ENCODE measurements at regions not wholly inside any gene's neighbourhood (a gene's known extent, or its start where the extent isn't known, plus 50 kb on each side); places are given as distances from the start of the nearest gene placed in this dataset.
A peak's percentile ranks its signal among the peaks of the same experiment; 100 is the strongest.

GRCh38 chr7:37504801-37505200 lies 56.1 kb upstream of the ELMO1 start:
- H3K4me3 ChIP-seq (ENCODE audit: low read length): no peak overlapping the region
- H3K36me3 ChIP-seq (ENCODE audit: control insufficient read depth, insufficient read depth, low read length): no peaks in the 10 kb centered on the region
- no peaks in the 10 kb centered on the region for H3K9me3 ChIP-seq (replicated peaks; ENCODE audit: control insufficient read depth, low read depth, low read length)
- H3K4me1 ChIP-seq (ENCODE audit: control insufficient read depth, insufficient read depth, low read length): no peaks in the 10 kb centered on the region
- H3K27me3 ChIP-seq (ENCODE audit: control insufficient read depth, insufficient read depth, low read length): no peaks in the 10 kb centered on the region
- DNase-seq: no peak
- H3K27ac ChIP-seq (ENCODE audit: low read length): no peak overlapping the region

- Histone ChIP-seq H3K27ac (ENCODE audit: low read length) (no peak overlapping the region), H3K4me3 (ENCODE audit: low read length) (no peak overlapping the region), H3K4me1 (ENCODE audit: control insufficient read depth, insufficient read depth, low read length) (no peaks in the 10 kb centered on the region), H3K36me3 (ENCODE audit: control insufficient read depth, insufficient read depth, low read length) (no peaks in the 10 kb centered on the region), H3K9me3 (replicated peaks; ENCODE audit: control insufficient read depth, low read depth, low read length) (no peaks in the 10 kb centered on the region), H3K27me3 (ENCODE audit: control insufficient read depth, insufficient read depth, low read length) (no peaks in the 10 kb centered on the region)
- no peak for DNase-seq
- WGBS (ENCODE audit: insufficient coverage): 79% methylated on average over 3 of the region's 6 CpGs
Observed at GRCh38 chr7:37505750-37506353, 57.2 kb upstream of the ELMO1 start.

- Histone ChIP-seq H3K36me3 (ENCODE audit: control insufficient read depth, insufficient read depth, low read length) (no peaks in the 10 kb centered on the region), H3K4me1 (ENCODE audit: control insufficient read depth, insufficient read depth, low read length) (peaks cover 4% of the 10 kb centered on the region), H3K27me3 (ENCODE audit: control insufficient read depth, insufficient read depth, low read length) (peaks cover 2% of the 10 kb centered on the region), H3K9me3 (replicated peaks; ENCODE audit: control insufficient read depth, low read depth, low read length) (no peaks in the 10 kb centered on the region), H3K27ac (ENCODE audit: low read length) (no peak overlapping the region), H3K4me3 (ENCODE audit: low read length) (no peak overlapping the region)
- no CpG with 5 or more reads among the region's 3 CpGs for WGBS (ENCODE audit: insufficient coverage)
- no peak for DNase-seq
Observed at GRCh38 chr7:37508118-37508517, 59.5 kb upstream of the ELMO1 start.

GRCh38 chr7:37510043-37510634 lies 61.5 kb upstream of the ELMO1 start:
- Histone ChIP-seq H3K27me3 (ENCODE audit: control insufficient read depth, insufficient read depth, low read length) (peaks cover 2% of the 10 kb centered on the region), H3K27ac (ENCODE audit: low read length) (no peak overlapping the region), H3K36me3 (ENCODE audit: control insufficient read depth, insufficient read depth, low read length) (no peaks in the 10 kb centered on the region), H3K9me3 (replicated peaks; ENCODE audit: control insufficient read depth, low read depth, low read length) (no peaks in the 10 kb centered on the region), H3K4me1 (ENCODE audit: control insufficient read depth, insufficient read depth, low read length) (peaks cover 4% of the 10 kb centered on the region), H3K4me3 (ENCODE audit: low read length) (no peak overlapping the region)
- DNase-seq: no peak
- WGBS (ENCODE audit: insufficient coverage): no CpG with 5 or more reads among the region's 3 CpGs

- DNase-seq: peak; percentile 80
- no peak overlapping the region for H3K27ac ChIP-seq (ENCODE audit: low read length)
Observed at GRCh38 chr7:37511915-37512314, 63.3 kb upstream of the ELMO1 start.

GRCh38 chr7:37514497-37514896 lies 65.8 kb upstream of the ELMO1 start:
- no peak for DNase-seq
- H3K27ac ChIP-seq (ENCODE audit: low read length): no peak overlapping the region
- H3K36me3 ChIP-seq (ENCODE audit: control insufficient read depth, insufficient read depth, low read length): no peaks in the 10 kb centered on the region
- H3K9me3 ChIP-seq (replicated peaks; ENCODE audit: control insufficient read depth, low read depth, low read length): no peaks in the 10 kb centered on the region
- no peak overlapping the region for H3K4me3 ChIP-seq (ENCODE audit: low read length)
- peaks cover 4% of the 10 kb centered on the region for H3K4me1 ChIP-seq (ENCODE audit: control insufficient read depth, insufficient read depth, low read length)
- WGBS (ENCODE audit: insufficient coverage): 75% methylated on average over 4 of the region's 5 CpGs
- H3K27me3 ChIP-seq (ENCODE audit: control insufficient read depth, insufficient read depth, low read length): peaks cover 5% of the 10 kb centered on the region

More at GRCh38 chr7:37511915-37512314, 63.3 kb upstream of the ELMO1 start:
- H3K36me3 ChIP-seq (ENCODE audit: control insufficient read depth, insufficient read depth, low read length): no peaks in the 10 kb centered on the region
- H3K4me3 ChIP-seq (ENCODE audit: low read length): no peak overlapping the region
- H3K9me3 ChIP-seq (replicated peaks; ENCODE audit: control insufficient read depth, low read depth, low read length): no peaks in the 10 kb centered on the region
- WGBS (ENCODE audit: insufficient coverage): 0% methylated on average over 1 of the region's 4 CpGs
- H3K27me3 ChIP-seq (ENCODE audit: control insufficient read depth, insufficient read depth, low read length): peaks cover 5% of the 10 kb centered on the region
- H3K4me1 ChIP-seq (ENCODE audit: control insufficient read depth, insufficient read depth, low read length): peaks cover 4% of the 10 kb centered on the region

GRCh38 chr7:37516664-37517063 lies 68.0 kb upstream of the ELMO1 start:
- H3K36me3 ChIP-seq (ENCODE audit: control insufficient read depth, insufficient read depth, low read length): no peaks in the 10 kb centered on the region

GRCh38 chr7:37518266-37518665 lies 69.6 kb upstream of the ELMO1 start:
- Histone ChIP-seq H3K9me3 (replicated peaks; ENCODE audit: control insufficient read depth, low read depth, low read length) (peaks cover 3% of the 10 kb centered on the region), H3K27me3 (ENCODE audit: control insufficient read depth, insufficient read depth, low read length) (peaks cover 3% of the 10 kb centered on the region), H3K4me3 (ENCODE audit: low read length) (no peak overlapping the region), H3K27ac (ENCODE audit: low read length) (no peak overlapping the region), H3K36me3 (ENCODE audit: control insufficient read depth, insufficient read depth, low read length) (no peaks in the 10 kb centered on the region), H3K4me1 (ENCODE audit: control insufficient read depth, insufficient read depth, low read length) (no peaks in the 10 kb centered on the region)
- WGBS (ENCODE audit: insufficient coverage): 95% methylated on average over 2 of the region's 2 CpGs
- DNase-seq: no peak

More at GRCh38 chr7:37516664-37517063, 68.0 kb upstream of the ELMO1 start:
- Histone ChIP-seq H3K27me3 (ENCODE audit: control insufficient read depth, insufficient read depth, low read length) (peaks cover 5% of the 10 kb centered on the region), H3K4me1 (ENCODE audit: control insufficient read depth, insufficient read depth, low read length) (peaks cover under 1% of the 10 kb centered on the region), H3K9me3 (replicated peaks; ENCODE audit: control insufficient read depth, low read depth, low read length) (peaks cover 1% of the 10 kb centered on the region), H3K4me3 (ENCODE audit: low read length) (no peak overlapping the region), H3K27ac (ENCODE audit: low read length) (no peak overlapping the region)
- 24% methylated on average over 4 of the region's 5 CpGs for WGBS (ENCODE audit: insufficient coverage)
- no peak for DNase-seq

GRCh38 chr7:37524056-37524455 lies 75.4 kb upstream of the ELMO1 start:
- Histone ChIP-seq H3K36me3 (ENCODE audit: control insufficient read depth, insufficient read depth, low read length) (no peaks in the 10 kb centered on the region), H3K9me3 (replicated peaks; ENCODE audit: control insufficient read depth, low read depth, low read length) (peaks cover 3% of the 10 kb centered on the region), H3K27me3 (ENCODE audit: control insufficient read depth, insufficient read depth, low read length) (no peaks in the 10 kb centered on the region), H3K4me3 (ENCODE audit: low read length) (no peak overlapping the region), H3K27ac (ENCODE audit: low read length) (no peak overlapping the region), H3K4me1 (ENCODE audit: control insufficient read depth, insufficient read depth, low read length) (peaks cover 2% of the 10 kb centered on the region)
- 96% methylated on average over 4 of the region's 4 CpGs for WGBS (ENCODE audit: insufficient coverage)
- no peak for DNase-seq

- no peak for DNase-seq
- H3K9me3 ChIP-seq (replicated peaks; ENCODE audit: control insufficient read depth, low read depth, low read length): peaks cover 3% of the 10 kb centered on the region
- H3K27ac ChIP-seq (ENCODE audit: low read length): no peak overlapping the region
- H3K4me3 ChIP-seq (ENCODE audit: low read length): no peak overlapping the region
- no peaks in the 10 kb centered on the region for H3K36me3 ChIP-seq (ENCODE audit: control insufficient read depth, insufficient read depth, low read length)
- 81% methylated on average over 2 of the region's 2 CpGs for WGBS (ENCODE audit: insufficient coverage)
- H3K27me3 ChIP-seq (ENCODE audit: control insufficient read depth, insufficient read depth, low read length): no peaks in the 10 kb centered on the region
- peaks cover 2% of the 10 kb centered on the region for H3K4me1 ChIP-seq (ENCODE audit: control insufficient read depth, insufficient read depth, low read length)
Observed at GRCh38 chr7:37524797-37525196, 76.1 kb upstream of the ELMO1 start.

- no peaks in the 10 kb centered on the region for H3K27me3 ChIP-seq (ENCODE audit: control insufficient read depth, insufficient read depth, low read length)
- peaks cover 2% of the 10 kb centered on the region for H3K4me1 ChIP-seq (ENCODE audit: control insufficient read depth, insufficient read depth, low read length)
- H3K9me3 ChIP-seq (replicated peaks; ENCODE audit: control insufficient read depth, low read depth, low read length): peaks cover 2% of the 10 kb centered on the region
- H3K27ac ChIP-seq (ENCODE audit: low read length): no peak overlapping the region
- DNase-seq: peak; percentile 49
- H3K4me3 ChIP-seq (ENCODE audit: low read length): no peak overlapping the region
- whole genome bisulfite sequencing (ENCODE audit: insufficient coverage): 42% methylated on average over 2 of the region's 4 CpGs
- no peaks in the 10 kb centered on the region for H3K36me3 ChIP-seq (ENCODE audit: control insufficient read depth, insufficient read depth, low read length)
Observed at GRCh38 chr7:37526623-37527022, 78.0 kb upstream of the ELMO1 start.

Measured in muscle of leg (tissue), 3 donors.